GM12878 (cell line): ENCODE measurements at regions not wholly inside any gene's neighbourhood (a gene's known extent, or its start where the extent isn't known, plus 50 kb on each side); places are given as distances from the start of the nearest gene placed in this dataset.

Experiments
- ATAC-seq: fragments of 200-7000 bp; cut with Tn5 transposase; 3 replicates; pipeline ENCODE4 v1.9.1; 2020; ENCODE audit warnings: mild to moderate bottlenecking, moderate library complexity
- BruUV-seq: library from RNA; stranded (reverse); fragments of 400-500 nt; replicated peaks from 2 replicates; lab custom pipeline; 2021; lab: Mats Ljungman, UMichigan
- CTCF ChIA-PET: fragments of 300-600 bp; sonication (Branson Sonifier 250); formaldehyde crosslinking; extraction: SDS; loops from one replicate; lab custom pipeline; 2021; ENCODE audit warnings: inconsistent platforms; lab: Yijun Ruan, JAX
- POLR2A ChIA-PET: fragments of 350-600 bp; formaldehyde crosslinking; extraction: SDS; loops from one replicate; lab custom pipeline; 2021; ENCODE audit warnings: inconsistent platforms; lab: Charles Lee
- RAD21 ChIA-PET: fragments of 300-600 bp; sonication (Branson Sonifier 250); formaldehyde crosslinking; loops from one replicate; lab custom pipeline; 2023; ENCODE audit warnings: antibody characterized with exemption; ENCODE audit not compliant: unreplicated experiment; lab: Charles Lee
- SMC1A ChIA-PET: fragments of 300-600 bp; sonication (Branson Sonifier 250); formaldehyde crosslinking; loops from one replicate; lab custom pipeline; 2023; ENCODE audit not compliant: unreplicated experiment, uncharacterized antibody; lab: Charles Lee
- DNase-seq: peaks from one replicate; pipeline ENCODE4 v3.0.0-alpha.2; 2011; ENCODE audit warnings: low read depth, low spot score
- FAIRE-seq: peaks from 3 replicates; lab custom pipeline; 2011; peaks lifted over from hg19 to GRCh38; lab: Jason Lieb, UNC
- H2AFZ ChIP-seq: 2 replicates; pipeline ENCODE4 v1.6.0; 2011; ENCODE audit warnings: low read depth, low read length, control low read depth; ENCODE audit not compliant: control insufficient read depth
- H3K27ac ChIP-seq: 2 replicates; pipeline ENCODE4 v1.5.1; 2011; ENCODE audit warnings: control low read depth; ENCODE audit not compliant: control insufficient read depth, insufficient read depth
- H3K27me3 ChIP-seq, 2 experiments: replicated peaks in 1 of 2; 2 replicates each; pipeline versions ENCODE4 v1.6.0 to v1.6.1; 2011; ENCODE audit warnings: low read length in 1 of 2; ENCODE audit not compliant: control insufficient read depth in 2 of 2, insufficient read depth in 2 of 2
- H3K36me3 ChIP-seq, 2 experiments: 2 replicates each; pipeline ENCODE4 v1.5.1; 2011; ENCODE audit warnings: low read length in 1 of 2; ENCODE audit not compliant: control insufficient read depth in 2 of 2, insufficient read depth in 2 of 2
- H3K4me1 ChIP-seq: 2 replicates; pipeline ENCODE4 v1.6.1; 2011; ENCODE audit warnings: mild to moderate bottlenecking, low read length, moderate library complexity, mixed read lengths; ENCODE audit not compliant: control insufficient read depth, insufficient read depth
- H3K4me2 ChIP-seq: 2 replicates; pipeline ENCODE4 v1.6.0; 2011; ENCODE audit warnings: control low read depth; ENCODE audit not compliant: control insufficient read depth, insufficient read depth
- H3K4me3 ChIP-seq: fragments of 200-600 bp; sonication (generic); 2 replicates; pipeline ENCODE4 v1.5.1; 2016
- H3K79me2 ChIP-seq: 2 replicates; pipeline ENCODE4 v1.6.0; 2011; ENCODE audit warnings: low read length; ENCODE audit not compliant: control insufficient read depth, insufficient read depth
- H3K9ac ChIP-seq: 2 replicates; pipeline ENCODE4 v1.8.0; 2011; ENCODE audit warnings: low read length, control low read depth, mixed read lengths; ENCODE audit not compliant: control insufficient read depth, insufficient read depth
- H3K9me3 ChIP-seq: replicated peaks from 3 replicates; pipeline ENCODE4 v1.5.1; 2011; ENCODE audit warnings: mild to moderate bottlenecking, low read length; ENCODE audit not compliant: control insufficient read depth, insufficient read depth
- H4K20me1 ChIP-seq: 2 replicates; pipeline ENCODE4 v1.6.0; 2011; ENCODE audit not compliant: control insufficient read depth, insufficient read depth
- CBX5 ChIP-seq: sonication (generic); IDR thresholded peaks from 2 replicates; pipeline ENCODE4 v1.6.1; 2016; ENCODE audit warnings: low read depth, moderate library complexity, mild to moderate bottlenecking, inconsistent platforms
- EGR1 ChIP-seq, 2 experiments: IDR thresholded peaks; 1 replicate in 1 of 2; 2 replicates in 1 of 2; pipeline ENCODE4 v1.6.1; 2011 to 2012; ENCODE audit warnings: low read depth in 2 of 2, low read length in 2 of 2, borderline replicate concordance in 1 of 2, mild to moderate bottlenecking in 1 of 2, moderate library complexity in 1 of 2
- NFXL1 ChIP-seq: fragments of 450-650 bp; IDR thresholded peaks from 2 replicates; pipeline ENCODE4 v1.6.1; 2017; ENCODE audit warnings: antibody characterized with exemption, mild to moderate bottlenecking, borderline replicate concordance
- YBX1 ChIP-seq: fragments of 450-650 bp; IDR thresholded peaks from 2 replicates; pipeline ENCODE4 v1.6.1; 2016; ENCODE audit warnings: antibody characterized with exemption
- YY1 ChIP-seq: IDR thresholded peaks from 2 replicates; pipeline ENCODE4 v1.6.1; 2011; ENCODE audit warnings: low read depth, mild to moderate bottlenecking, low read length
- ZBTB4 ChIP-seq: fragments of 450-650 bp; formaldehyde crosslinking; IDR thresholded peaks from 2 replicates; pipeline ENCODE4 v1.4.0; 2022; ENCODE audit warnings: mild to moderate bottlenecking, moderate library complexity
- ZNF384 ChIP-seq: IDR thresholded peaks from 2 replicates; pipeline ENCODE4 v1.6.1; 2012; ENCODE audit warnings: low read depth, mild to moderate bottlenecking, low read length, improper control_type of control experiment, borderline replicate concordance
- whole genome bisulfite sequencing: methylation state at CpG from one replicate; pipeline ENCODE4 v1.1.6; 2016; ENCODE audit warnings: low lambda C conversion rate; ENCODE audit not compliant: insufficient replicate concordance, insufficient coverage; ENCODE audit errors: missing lambda C conversion rate; 5-methylcytosine and 5-hydroxymethylcytosine counted together
- in situ Hi-C: fragments of 300-500 bp; cut with MboI; formaldehyde crosslinking; loops from 9 replicates; pipeline ENCODE4 v1.14.3; 2018; ENCODE audit warnings: mixed read lengths
- intact Hi-C: fragments of 100-400 bp; cut with micrococcal nuclease; formaldehyde crosslinking; loops from one replicate; pipeline ENCODE4 v1.14.2; 2022; ENCODE audit not compliant: unreplicated experiment

- TF ChIP-seq CBX5, result no peak
- TF ChIP-seq YBX1, result no peak
- TF ChIP-seq NFXL1, result no peak
- TF ChIP-seq YY1, result no peak
- no peak for TF ChIP-seq EGR1 (IDR thresholded peaks at IDR 0.05; ENCODE audit: borderline replicate concordance in 1 of 2, low read depth in 2 of 2, low read length in 2 of 2)
- H3K36me3 ChIP-seq, result no peaks in the 10 kb centered on the region
- ChIA-PET RAD21 (no interaction called here), CTCF (no interaction called here), SMC1A (no interaction called here), POLR2A (no interaction called here)
- WGBS, result 16% methylated on average over 5 of the region's 5 CpGs
- no peak for DNase-seq
- no peaks in the 10 kb centered on the region for H3K9me3 ChIP-seq
- in situ Hi-C loops (no loop called here), intact Hi-C loops (no loop called here)
- ATAC-seq, result no peak
- no peaks in the 10 kb centered on the region for H3K27me3 ChIP-seq
- no peak overlapping the region for H3K27ac ChIP-seq
- H3K9ac ChIP-seq, result no peak overlapping the region
- FAIRE-seq, result no peak
- no peaks in the 10 kb centered on the region for H4K20me1 ChIP-seq
- H3K4me1 ChIP-seq, result no peaks in the 10 kb centered on the region
- no peak overlapping the region for H3K4me2 ChIP-seq
- BruUV-seq, result no TSS peak
- H3K4me3 ChIP-seq, result no peak overlapping the region
- H2AFZ ChIP-seq, result no peak overlapping the region
- H3K79me2 ChIP-seq, result no peaks in the 10 kb centered on the region
These were observed 185.7 kb downstream of the FOXD2 start for GRCh38 chr1:47623557-47623940.

GRCh38 chr1:47624531-47624930 lies 186.7 kb downstream of the FOXD2 start:
- no peak overlapping the region for H3K27ac ChIP-seq
- no peak overlapping the region for H3K9ac ChIP-seq
- intact Hi-C loops, result no loop called here
- no peak overlapping the region for H2AFZ ChIP-seq
- ChIA-PET CTCF (no interaction called here), POLR2A (no interaction called here), SMC1A (no interaction called here)
- in situ Hi-C loops, result no loop called here
- BruUV-seq, result no TSS peak
- WGBS, result 27% methylated on average over 4 of the region's 4 CpGs
- H4K20me1 ChIP-seq, result no peaks in the 10 kb centered on the region
- no peaks in the 10 kb centered on the region for H3K36me3 ChIP-seq
- H3K9me3 ChIP-seq, result no peaks in the 10 kb centered on the region
- DNase-seq (no peak), FAIRE-seq (no peak), ATAC-seq (no peak)
- TF ChIP-seq ZBTB4 (no peak), ZNF384 (no peak)
- TF ChIP-seq, all 136 proteins: peak for 0
- no peak overlapping the region for H3K4me2 ChIP-seq
- no peaks in the 10 kb centered on the region; a peak in 1 of 4 replicates for H3K27me3 ChIP-seq
- no peak overlapping the region for H3K4me3 ChIP-seq
- RAD21 ChIA-PET, result no interaction called here
- H3K79me2 ChIP-seq, result no peaks in the 10 kb centered on the region
- no peaks in the 10 kb centered on the region for H3K4me1 ChIP-seq
